Activated CD4-positive, alpha-beta T cell treated with anti-CD3 and anti-CD28 coated beads for 36 hours (primary cell): ENCODE measurements at regions not wholly inside any gene's neighbourhood (a gene's known extent, or its start where the extent isn't known, plus 50 kb on each side); places are given as distances from the start of the nearest gene placed in this dataset.

Experiments used
- ATAC-seq: fragments of 200-7000 bp; cut with Tn5 transposase; one replicate; pipeline ENCODE4 v1.10.0; 2021; ENCODE audit warnings: mild to moderate bottlenecking, moderate library complexity
- CTCF ChIA-PET: fragments of 350-600 bp; sonication (Branson Sonifier 250); formaldehyde crosslinking; loops from one replicate; lab custom pipeline; 2021; ENCODE audit warnings: antibody characterized with exemption; lab: Charles Lee
- POLR2A ChIA-PET: fragments of 350-600 bp; sonication (Branson Sonifier 250); formaldehyde crosslinking; loops from one replicate; lab custom pipeline; 2021; ENCODE audit warnings: antibody characterized with exemption, inconsistent platforms; lab: Charles Lee
- DNase-seq: peaks from one replicate; pipeline ENCODE4 v3.0.0-alpha.2; 2020
- H3K27ac Mint-ChIP-seq: one replicate; pipeline ENCODE4 v1.8.0; 2021; ENCODE audit warnings: mixed read lengths
- H3K27me3 Mint-ChIP-seq: one replicate; pipeline ENCODE4 v1.8.0; 2021; ENCODE audit warnings: mixed read lengths
- H3K36me3 Mint-ChIP-seq: one replicate; pipeline ENCODE4 v1.8.0; 2021; ENCODE audit warnings: low read depth, mixed read lengths
- H3K4me1 Mint-ChIP-seq: one replicate; pipeline ENCODE4 v1.8.0; 2021; ENCODE audit warnings: mixed read lengths
- H3K4me3 Mint-ChIP-seq: one replicate; pipeline ENCODE4 v1.8.0; 2021; ENCODE audit warnings: mild to moderate bottlenecking, moderate library complexity, mixed read lengths
- H3K9me3 Mint-ChIP-seq: one replicate; pipeline ENCODE4 v1.8.0; 2021; ENCODE audit warnings: low read depth, mixed read lengths
- intact Hi-C, 2 experiments: fragments of 100-400 bp; cut with DNase I in 1 of 2; cut with micrococcal nuclease in 1 of 2; formaldehyde crosslinking; loops; one replicate each; pipeline versions ENCODE4 v1.14.2 to v1.15.1; 2022 to 2024; cut with DNase I, micrococcal nuclease

GRCh38 chr1:56415258-56415657 lies 164.1 kb downstream of the PLPP3 start:
- ATAC-seq = no peak
- ChIA-PET POLR2A (no interaction called here), CTCF (no interaction called here)
- no peaks in the 10 kb centered on the region for H3K36me3 Mint-ChIP-seq
- no peak overlapping the region for H3K27ac Mint-ChIP-seq
- no peaks in the 10 kb centered on the region for H3K9me3 Mint-ChIP-seq
- no peak for DNase-seq
- H3K4me3 Mint-ChIP-seq = no peak overlapping the region
- intact Hi-C loops = no loop called here
- peaks cover 2% of the 10 kb centered on the region for H3K27me3 Mint-ChIP-seq
- H3K4me1 Mint-ChIP-seq = no peaks in the 10 kb centered on the region

GRCh38 chr1:56414728-56415224 lies 164.6 kb downstream of the PLPP3 start:
- Mint-ChIP-seq H3K4me1 (no peaks in the 10 kb centered on the region), H3K27me3 (peaks cover 2% of the 10 kb centered on the region), H3K4me3 (no peak overlapping the region), H3K27ac (no peak overlapping the region), H3K36me3 (no peaks in the 10 kb centered on the region), H3K9me3 (no peaks in the 10 kb centered on the region)
- intact Hi-C loops = no loop called here
- ATAC-seq (no peak), DNase-seq (no peak)
- CTCF ChIA-PET = no interaction called here
- POLR2A ChIA-PET = no interaction called here

GRCh38 chr1:56413671-56414199 lies 165.6 kb downstream of the PLPP3 start:
- Mint-ChIP-seq H3K27ac (no peak overlapping the region), H3K27me3 (peaks cover 2% of the 10 kb centered on the region), H3K9me3 (no peaks in the 10 kb centered on the region), H3K4me3 (no peak overlapping the region), H3K36me3 (no peaks in the 10 kb centered on the region), H3K4me1 (no peaks in the 10 kb centered on the region)
- no peak for ATAC-seq
- CTCF ChIA-PET = no interaction called here
- intact Hi-C loops = no loop called here
- no peak for DNase-seq
- POLR2A ChIA-PET = no interaction called here

- Mint-ChIP-seq H3K4me1 (no peaks in the 10 kb centered on the region), H3K9me3 (no peaks in the 10 kb centered on the region), H3K27ac (no peak overlapping the region), H3K27me3 (peaks cover 5% of the 10 kb centered on the region), H3K4me3 (no peak overlapping the region), H3K36me3 (no peaks in the 10 kb centered on the region)
- ChIA-PET CTCF (no interaction called here), POLR2A (no interaction called here)
- intact Hi-C loops = no loop called here
- ATAC-seq (no peak), DNase-seq (no peak)
Observed at GRCh38 chr1:56411484-56412180, 167.7 kb downstream of the PLPP3 start.

DNA sequence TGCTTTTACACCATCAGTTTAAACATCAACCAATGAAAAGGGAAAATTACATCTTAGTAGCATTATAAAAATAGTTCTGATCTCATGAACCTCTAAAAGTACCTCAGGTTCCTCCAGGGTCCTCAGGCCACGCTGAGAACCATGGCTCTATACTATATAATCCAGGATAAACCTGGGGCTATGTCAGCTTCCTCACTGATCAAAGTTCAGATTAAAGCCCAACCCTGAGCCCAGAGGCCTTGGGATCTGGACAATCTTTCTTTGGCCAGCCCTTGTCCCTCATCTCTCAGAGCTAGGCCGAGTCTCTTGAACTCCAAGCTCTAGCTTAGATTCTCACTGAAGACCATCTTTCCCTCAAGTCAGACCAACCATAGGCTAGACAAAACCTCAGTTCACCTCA lies 168.3 kb downstream of the PLPP3 start:
- Mint-ChIP-seq H3K9me3 (no peaks in the 10 kb centered on the region), H3K27ac (no peak overlapping the region), H3K4me1 (no peaks in the 10 kb centered on the region), H3K27me3 (peaks cover 5% of the 10 kb centered on the region), H3K4me3 (no peak overlapping the region), H3K36me3 (no peaks in the 10 kb centered on the region)
- intact Hi-C loops = no loop called here
- no peak for DNase-seq
- CTCF ChIA-PET = no interaction called here
- ATAC-seq = no peak
- POLR2A ChIA-PET = no interaction called here

GRCh38 chr1:56410405-56410804 lies 169.0 kb downstream of the PLPP3 start:
- peaks cover 5% of the 10 kb centered on the region for H3K27me3 Mint-ChIP-seq
- no peaks in the 10 kb centered on the region for H3K9me3 Mint-ChIP-seq
- DNase-seq (no peak), ATAC-seq (no peak)
- H3K36me3 Mint-ChIP-seq = no peaks in the 10 kb centered on the region
- CTCF ChIA-PET = no interaction called here
- H3K4me3 Mint-ChIP-seq = no peak overlapping the region
- H3K4me1 Mint-ChIP-seq = no peaks in the 10 kb centered on the region
- POLR2A ChIA-PET = no interaction called here
- intact Hi-C loops = no loop called here
- H3K27ac Mint-ChIP-seq = no peak overlapping the region

- intact Hi-C loops = no loop called here
- H3K36me3 Mint-ChIP-seq = no peaks in the 10 kb centered on the region
- peaks cover 5% of the 10 kb centered on the region for H3K27me3 Mint-ChIP-seq
- DNase-seq (peak; percentile 17), ATAC-seq (no peak)
- ChIA-PET CTCF (no interaction called here), POLR2A (no interaction called here)
- no peak overlapping the region for H3K4me3 Mint-ChIP-seq
- H3K4me1 Mint-ChIP-seq = no peaks in the 10 kb centered on the region
- no peaks in the 10 kb centered on the region for H3K9me3 Mint-ChIP-seq
- H3K27ac Mint-ChIP-seq = no peak overlapping the region
Observed at GRCh38 chr1:56409112-56409691, 170.2 kb downstream of the PLPP3 start.

DNA sequence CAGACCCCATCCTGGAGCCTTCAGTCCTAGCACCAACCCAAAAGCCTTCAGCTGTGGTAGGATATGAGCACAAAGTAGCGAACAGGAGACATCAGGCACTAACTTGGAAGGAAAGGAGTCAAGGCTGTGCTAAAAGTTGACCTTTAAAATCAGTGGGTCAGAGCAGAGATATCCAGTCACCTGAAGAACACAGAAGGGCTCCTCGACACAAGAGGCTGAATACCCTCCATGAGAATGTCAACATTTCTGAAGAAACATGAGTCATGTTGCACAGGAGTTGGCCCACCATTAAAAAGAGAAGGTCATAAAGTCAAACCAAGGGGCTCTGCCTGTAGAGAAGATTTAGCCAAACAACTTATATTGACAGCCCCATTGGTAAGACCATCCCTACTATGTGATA lies 172.5 kb downstream of the PLPP3 start:
- intact Hi-C loops = no loop called here
- H3K9me3 Mint-ChIP-seq = no peaks in the 10 kb centered on the region
- DNase-seq (no peak), ATAC-seq (no peak)
- CTCF ChIA-PET = no interaction called here
- H3K4me3 Mint-ChIP-seq = no peak overlapping the region
- no peaks in the 10 kb centered on the region for H3K36me3 Mint-ChIP-seq
- no peaks in the 10 kb centered on the region for H3K4me1 Mint-ChIP-seq
- H3K27me3 Mint-ChIP-seq = peaks cover 5% of the 10 kb centered on the region
- POLR2A ChIA-PET = no interaction called here
- H3K27ac Mint-ChIP-seq = no peak overlapping the region

- H3K27me3 Mint-ChIP-seq = peaks cover 5% of the 10 kb centered on the region
- H3K9me3 Mint-ChIP-seq = no peaks in the 10 kb centered on the region
- intact Hi-C loops = no loop called here
- ATAC-seq (no peak), DNase-seq (no peak)
- CTCF ChIA-PET = interaction anchor here (1.5 kb wide), 1 partner anchor 23 kb away, joined by 3 read pairs; no protein-coding TSS in a partner anchor
- no peaks in the 10 kb centered on the region for H3K4me1 Mint-ChIP-seq
- H3K27ac Mint-ChIP-seq = no peak overlapping the region
- no peak overlapping the region for H3K4me3 Mint-ChIP-seq
- H3K36me3 Mint-ChIP-seq = no peaks in the 10 kb centered on the region
- POLR2A ChIA-PET = no interaction called here
Observed at GRCh38 chr1:56404561-56405030, 174.8 kb downstream of the PLPP3 start.

- ChIA-PET CTCF (interaction anchor here (1.5 kb wide), 1 partner anchor 23 kb away, joined by 3 read pairs; no protein-coding TSS in a partner anchor), POLR2A (no interaction called here)
- Mint-ChIP-seq H3K36me3 (no peaks in the 10 kb centered on the region), H3K4me3 (no peak overlapping the region), H3K27ac (no peak overlapping the region), H3K4me1 (no peaks in the 10 kb centered on the region), H3K27me3 (peaks cover 5% of the 10 kb centered on the region), H3K9me3 (no peaks in the 10 kb centered on the region)
- no peak for ATAC-seq
- intact Hi-C loops = no loop called here
- no peak for DNase-seq
Observed at GRCh38 chr1:56404066-56404465, 175.3 kb downstream of the PLPP3 start.

DNA sequence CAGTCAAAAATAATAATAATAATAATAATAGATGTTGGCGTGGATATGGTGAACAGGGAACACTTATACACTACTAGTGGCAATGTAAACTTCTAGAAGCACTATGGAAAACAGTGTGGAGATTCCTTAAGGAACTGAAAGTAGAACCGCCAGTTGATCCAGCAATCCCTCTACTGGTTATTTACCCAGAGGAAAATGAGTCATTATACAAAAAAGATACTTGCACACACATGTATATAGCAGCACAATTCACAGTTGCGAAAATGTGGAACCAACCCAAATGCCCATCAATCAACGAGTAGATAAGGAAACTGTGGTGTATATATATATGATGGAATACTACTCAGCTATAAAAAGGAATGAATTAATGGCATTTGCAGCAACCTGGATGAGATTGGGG lies 176.0 kb downstream of the PLPP3 start:
- Mint-ChIP-seq H3K27ac (no peak overlapping the region), H3K36me3 (no peaks in the 10 kb centered on the region), H3K27me3 (peaks cover 5% of the 10 kb centered on the region), H3K4me3 (no peak overlapping the region), H3K4me1 (no peaks in the 10 kb centered on the region), H3K9me3 (no peaks in the 10 kb centered on the region)
- ATAC-seq (no peak), DNase-seq (no peak)
- intact Hi-C loops = no loop called here
- ChIA-PET POLR2A (no interaction called here), CTCF (interaction anchor here (1.5 kb wide), 1 partner anchor 22 kb away, joined by 3 read pairs; no protein-coding TSS in a partner anchor)

GRCh38 chr1:56401191-56401590 lies 178.2 kb downstream of the PLPP3 start:
- intact Hi-C loops = no loop called here
- peaks cover 2% of the 10 kb centered on the region for H3K9me3 Mint-ChIP-seq
- H3K27me3 Mint-ChIP-seq = no peaks in the 10 kb centered on the region
- ChIA-PET POLR2A (no interaction called here), CTCF (no interaction called here)
- H3K4me1 Mint-ChIP-seq = no peaks in the 10 kb centered on the region
- no peaks in the 10 kb centered on the region for H3K36me3 Mint-ChIP-seq
- H3K4me3 Mint-ChIP-seq = no peak overlapping the region
- DNase-seq (no peak), ATAC-seq (no peak)
- no peak overlapping the region for H3K27ac Mint-ChIP-seq
